Ishikawa (cell line): ENCODE measurements at regions not wholly inside any gene's neighbourhood (a gene's known extent, or its start where the extent isn't known, plus 50 kb on each side); places are given as distances from the start of the nearest gene placed in this dataset.

Source experiments
- CREB1 ChIP-seq: IDR thresholded peaks from 2 replicates; pipeline ENCODE4 v1.6.1; 2012; ENCODE audit warnings: low read depth
- EGR1 ChIP-seq: IDR thresholded peaks from 2 replicates; pipeline ENCODE4 v1.6.1; 2012
- EP300 ChIP-seq: IDR thresholded peaks from 2 replicates; pipeline ENCODE4 v1.6.1; 2012; ENCODE audit warnings: borderline replicate concordance
- TAF1 ChIP-seq: IDR thresholded peaks from 2 replicates; pipeline ENCODE4 v1.6.1; 2012; ENCODE audit warnings: low read depth, mild to moderate bottlenecking
- YY1 ChIP-seq: IDR thresholded peaks from 2 replicates; pipeline ENCODE4 v1.6.1; 2012; ENCODE audit warnings: low read depth

- TF ChIP-seq TAF1 (no peak), CREB1 (no peak), EGR1 (no peak), EP300 (no peak), YY1 (no peak)
Observed at GRCh38 chr1:60411591-60411990, 338.0 kb upstream of the C1orf87 start.
